HUES64 (cell line): ENCODE measurements at regions not wholly inside any gene's neighbourhood (a gene's known extent, or its start where the extent isn't known, plus 50 kb on each side); places are given as distances from the start of the nearest gene placed in this dataset.
"Not testable (repeated sequence)": the region's sequence is repeated elsewhere in the genome, so short reads cannot be mapped to it uniquely, and the experiment has no call there.

Source experiments
- H3K27ac ChIP-seq: 2 replicates; pipeline ENCODE4 v1.7.0; 2013; ENCODE audit warnings: low read depth, low read length, inconsistent platforms
- H3K27me3 ChIP-seq: 2 replicates; pipeline ENCODE4 v1.6.1; 2013; ENCODE audit warnings: mild to moderate bottlenecking, low read length; ENCODE audit not compliant: insufficient read depth
- H3K36me3 ChIP-seq: 2 replicates; pipeline ENCODE4 v1.6.1; 2013; ENCODE audit warnings: mild to moderate bottlenecking, low read length; ENCODE audit not compliant: insufficient read depth
- H3K4me1 ChIP-seq: 2 replicates; pipeline ENCODE4 v1.6.1; 2013; ENCODE audit warnings: mild to moderate bottlenecking, low read length, moderate library complexity; ENCODE audit not compliant: insufficient read depth
- H3K4me3 ChIP-seq: 2 replicates; pipeline ENCODE4 v1.5.1; 2013; ENCODE audit warnings: mild to moderate bottlenecking, low read length, moderate library complexity
- H3K9ac ChIP-seq: 2 replicates; pipeline ENCODE4 v1.6.1; 2013; ENCODE audit warnings: mild to moderate bottlenecking, low read depth, low read length
- H3K9me3 ChIP-seq: 2 replicates; pipeline ENCODE4 v1.6.1; 2013; ENCODE audit warnings: low read depth, low read length; ENCODE audit not compliant: insufficient read depth
- WGBS: fragments of 150-250, 120-280 bp; methylation state at CpG from one replicate; pipeline ENCODE4 v1.1.7; 2013; ENCODE audit warnings: missing lambda C conversion rate; 5-methylcytosine and 5-hydroxymethylcytosine counted together

DNA sequence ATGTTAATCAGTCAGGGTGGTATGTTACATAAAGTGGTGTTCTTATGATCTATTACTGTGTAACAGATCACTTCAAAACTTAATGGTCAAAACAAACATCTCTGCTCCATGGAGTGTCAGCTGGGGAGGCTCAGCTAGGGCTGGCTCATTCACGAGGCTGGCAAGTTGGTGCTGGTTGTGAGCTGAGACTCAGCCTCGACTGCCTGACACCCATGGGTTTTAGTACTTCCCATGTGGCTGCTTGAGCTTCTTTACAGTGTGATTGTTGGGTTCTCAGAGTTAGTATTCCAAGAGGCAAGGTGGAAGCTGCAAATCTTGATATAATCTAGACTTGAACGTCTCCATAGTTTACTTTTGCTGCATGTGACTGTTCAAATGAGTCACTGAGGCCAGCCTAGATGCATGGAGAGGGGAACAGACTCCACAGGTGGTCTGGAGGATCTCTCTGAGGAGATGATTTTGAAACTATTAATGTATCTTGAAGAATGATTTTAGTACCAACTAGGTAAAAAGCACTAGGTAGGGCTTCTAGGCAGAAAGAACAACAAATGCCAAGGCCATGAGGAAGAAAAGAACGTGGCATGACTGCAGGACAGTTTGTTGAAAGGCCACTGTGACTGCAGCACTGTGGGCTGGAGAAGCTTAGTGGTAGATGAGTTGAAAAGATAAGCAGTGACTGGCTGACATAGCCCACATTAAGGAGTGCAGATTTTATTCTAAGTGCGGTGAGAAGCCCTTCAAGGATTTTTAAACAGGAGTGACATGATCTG, 281.1 kb upstream of the PROK2 start:
- Histone ChIP-seq H3K9me3 (peaks cover 4% of the 10 kb centered on the region), H3K27ac (no peak overlapping the region), H3K4me3 (no peak overlapping the region), H3K36me3 (no peaks in the 10 kb centered on the region), H3K4me1 (no peaks in the 10 kb centered on the region), H3K27me3 (no peaks in the 10 kb centered on the region), H3K9ac (no peak overlapping the region)
- WGBS = 87% methylated on average over 5 of the region's 5 CpGs

DNA sequence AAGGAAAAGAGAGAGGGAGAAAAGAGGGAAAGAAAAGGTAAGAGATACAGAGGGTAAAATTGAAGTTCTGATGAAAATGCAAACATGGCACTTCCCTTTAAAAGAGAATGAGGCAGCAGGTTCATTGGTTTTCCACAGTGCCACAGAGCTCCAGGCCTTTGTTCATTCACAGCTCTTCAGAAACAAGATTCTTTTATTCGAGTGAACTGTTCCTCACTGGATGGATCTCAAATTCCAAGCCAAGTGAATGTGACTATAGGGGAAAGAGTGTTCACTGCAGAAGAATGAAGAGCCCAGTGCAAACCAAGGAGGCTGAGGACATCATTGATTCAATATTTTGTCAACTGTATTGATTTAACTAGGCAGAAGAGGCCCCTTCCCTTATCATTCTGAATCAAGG, 280.3 kb upstream of the PROK2 start:
- Histone ChIP-seq H3K4me3 (no peak overlapping the region), H3K36me3 (no peaks in the 10 kb centered on the region), H3K27me3 (no peaks in the 10 kb centered on the region), H3K9me3 (peaks cover 9% of the 10 kb centered on the region), H3K4me1 (no peaks in the 10 kb centered on the region), H3K9ac (no peak overlapping the region), H3K27ac (no peak overlapping the region)
- 91% methylated on average over 1 of the region's 1 CpG for WGBS

DNA sequence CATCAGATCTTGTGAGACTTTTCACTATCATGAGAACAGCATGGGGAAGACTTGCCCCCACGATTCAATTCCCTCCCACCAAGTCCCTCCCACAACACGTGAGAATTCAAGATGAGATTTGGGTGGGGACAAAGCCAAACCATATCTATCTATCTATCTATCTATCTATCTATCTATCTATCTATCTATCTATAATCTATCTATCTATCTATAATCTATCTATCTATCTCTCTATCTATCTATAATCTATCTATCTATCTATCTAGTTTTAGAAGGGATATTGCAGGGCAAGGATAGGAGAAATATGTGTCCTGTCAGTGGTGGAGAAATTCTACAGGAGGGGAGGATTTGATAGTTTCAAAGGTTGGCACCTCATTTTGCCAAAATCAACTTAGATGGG, 279.8 kb upstream of the PROK2 start:
- not testable (repeated sequence) for H3K27ac ChIP-seq
- WGBS = 66% methylated on average over 2 of the region's 2 CpGs

DNA sequence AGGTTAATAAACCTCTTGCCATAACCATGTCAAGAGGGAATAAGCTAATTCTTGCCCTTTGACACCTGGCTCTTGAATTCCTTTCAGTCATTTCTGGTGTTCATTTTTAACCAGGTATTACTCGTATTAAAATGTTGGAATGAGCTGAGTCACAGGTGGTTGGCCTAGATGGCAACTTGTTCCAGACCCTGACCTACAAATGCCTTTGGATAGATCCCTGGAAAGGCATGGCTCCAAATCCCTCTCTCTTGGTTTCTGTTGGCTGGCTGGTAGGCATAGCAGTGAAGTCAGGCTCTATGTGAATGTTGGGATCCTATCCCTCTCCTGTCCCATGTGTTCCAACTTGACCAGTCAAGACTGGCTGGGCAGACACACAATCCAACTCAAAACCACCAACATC, 277.1 kb upstream of the PROK2 start:
- H3K27me3 ChIP-seq = no peaks in the 10 kb centered on the region
- H3K9me3 ChIP-seq = peaks cover 9% of the 10 kb centered on the region
- no peak overlapping the region for H3K27ac ChIP-seq
- no peak overlapping the region for H3K4me3 ChIP-seq
- no peaks in the 10 kb centered on the region for H3K36me3 ChIP-seq
- 97% methylated on average over 1 of the region's 1 CpG for WGBS
- H3K4me1 ChIP-seq = no peaks in the 10 kb centered on the region
- H3K9ac ChIP-seq = no peak overlapping the region

More for the DNA sequence above, 279.8 kb upstream of the PROK2 start:
- not testable (repeated sequence) for H3K36me3 ChIP-seq, H3K4me1 ChIP-seq, H3K9ac ChIP-seq, H3K4me3 ChIP-seq, H3K9me3 ChIP-seq, H3K27me3 ChIP-seq

DNA sequence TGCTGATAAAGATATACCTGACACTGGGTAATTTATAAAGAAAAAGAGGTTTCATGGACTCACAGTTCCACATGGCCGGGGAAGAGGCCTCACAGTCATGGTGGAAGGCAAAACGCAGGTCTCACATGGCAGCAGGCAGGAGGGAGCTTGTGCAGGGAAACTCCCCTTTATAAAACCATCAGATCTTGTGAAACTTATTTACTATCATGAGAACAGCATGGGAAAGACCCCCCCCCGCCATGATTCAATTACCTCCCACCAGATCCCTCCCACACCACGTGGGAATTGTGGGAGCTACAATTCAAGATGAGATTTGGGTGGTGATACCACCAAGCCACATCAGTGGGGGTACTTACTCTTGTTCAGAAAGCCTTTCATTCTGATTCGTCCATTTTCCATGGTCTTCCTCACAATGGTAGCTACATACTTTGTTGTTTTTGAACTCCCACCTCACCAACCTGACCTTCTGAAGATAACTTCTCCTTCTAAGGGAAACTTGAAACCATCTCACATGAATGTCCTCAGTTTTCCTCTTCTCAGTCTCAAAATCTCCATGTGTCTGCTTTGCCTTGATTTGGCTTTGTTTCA, 275.6 kb upstream of the PROK2 start:
- Histone ChIP-seq H3K4me1 (no peaks in the 10 kb centered on the region), H3K9me3 (peaks cover 9% of the 10 kb centered on the region), H3K36me3 (no peaks in the 10 kb centered on the region), H3K27ac (no peak overlapping the region), H3K4me3 (no peak overlapping the region), H3K27me3 (no peaks in the 10 kb centered on the region), H3K9ac (no peak overlapping the region)
- WGBS = 85% methylated on average over 4 of the region's 5 CpGs

DNA sequence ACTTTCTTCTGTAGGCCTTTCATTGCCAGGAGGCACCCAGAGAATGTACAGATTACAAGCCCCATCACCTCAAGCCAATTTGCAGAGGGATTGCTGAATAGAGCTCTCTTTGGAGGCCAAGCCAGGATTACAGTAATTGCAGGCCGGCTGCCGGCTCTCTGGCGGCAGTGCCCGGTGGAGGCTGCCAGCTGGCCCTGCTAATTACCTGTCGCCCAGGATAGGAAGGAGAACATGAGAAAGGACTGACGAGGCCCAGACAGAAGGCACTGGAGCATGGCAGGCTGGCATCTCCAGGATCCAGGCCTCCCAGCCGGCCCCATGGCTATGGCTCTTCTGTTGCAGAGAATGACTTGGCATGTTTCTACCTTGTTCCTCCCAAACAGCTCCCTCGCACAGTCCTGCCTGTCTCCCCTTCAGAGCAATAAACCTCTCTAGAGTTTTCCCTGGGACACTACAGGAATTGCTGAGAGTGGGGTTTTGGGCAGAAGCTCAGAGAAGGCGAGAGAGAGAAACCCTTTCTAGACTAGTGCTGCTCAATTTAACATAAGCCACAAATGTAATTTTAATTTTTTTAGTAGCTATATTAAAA, 273.6 kb upstream of the PROK2 start:
- H3K4me3 ChIP-seq = no peak overlapping the region
- H3K27me3 ChIP-seq = no peaks in the 10 kb centered on the region
- H3K27ac ChIP-seq = no peak overlapping the region
- H3K4me1 ChIP-seq = no peaks in the 10 kb centered on the region
- H3K9me3 ChIP-seq = peaks cover 7% of the 10 kb centered on the region
- H3K36me3 ChIP-seq = no peaks in the 10 kb centered on the region
- no peak overlapping the region for H3K9ac ChIP-seq
- WGBS = 91% methylated on average over 8 of the region's 9 CpGs

DNA sequence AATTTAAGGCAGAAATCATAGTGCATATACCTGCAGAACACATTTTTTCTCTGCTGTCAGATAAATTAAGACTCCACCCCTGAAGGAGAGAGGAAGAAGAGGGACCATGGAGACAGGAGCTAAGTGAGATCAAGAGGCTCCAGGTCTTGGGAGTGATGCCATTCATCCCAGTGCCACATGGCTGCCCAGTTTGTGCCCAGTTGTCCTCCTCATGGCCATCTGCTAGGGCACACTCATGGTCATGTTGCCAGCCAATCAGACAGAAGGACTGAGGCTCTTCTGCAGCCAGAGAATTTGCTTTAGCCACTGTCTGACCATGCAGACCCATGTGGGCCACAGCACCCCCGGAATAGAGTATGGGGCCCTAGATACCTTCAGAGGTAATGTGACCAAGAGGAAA, 270.5 kb upstream of the PROK2 start:
- Histone ChIP-seq H3K27me3 (no peaks in the 10 kb centered on the region), H3K4me1 (peaks cover 2% of the 10 kb centered on the region; the same call in 1 of the 2 replicates), H3K9me3 (no peaks in the 10 kb centered on the region), H3K9ac (no peak overlapping the region), H3K27ac (no peak overlapping the region), H3K4me3 (no peak overlapping the region), H3K36me3 (no peaks in the 10 kb centered on the region)
- 97% methylated on average over 1 of the region's 1 CpG for WGBS

DNA sequence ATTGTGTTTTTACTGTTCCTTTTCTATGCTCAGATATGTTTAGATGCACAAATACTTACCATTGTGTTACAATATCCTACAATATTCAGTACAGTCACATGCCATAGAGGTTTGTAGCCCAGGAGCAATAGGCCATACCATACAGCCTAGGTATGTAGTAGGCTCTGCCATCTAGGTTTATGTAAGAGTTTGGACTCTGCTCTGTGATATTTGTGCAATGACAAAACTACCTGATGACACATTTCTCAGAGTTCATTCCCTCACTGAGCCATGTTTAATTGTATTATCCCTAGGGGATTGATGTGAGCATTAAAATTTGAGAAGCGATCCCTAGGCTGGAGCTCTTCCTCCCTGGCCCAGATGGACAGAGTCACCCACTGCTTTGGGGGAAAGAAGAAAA, 270.0 kb upstream of the PROK2 start:
- 100% methylated on average over 1 of the region's 1 CpG for WGBS

DNA sequence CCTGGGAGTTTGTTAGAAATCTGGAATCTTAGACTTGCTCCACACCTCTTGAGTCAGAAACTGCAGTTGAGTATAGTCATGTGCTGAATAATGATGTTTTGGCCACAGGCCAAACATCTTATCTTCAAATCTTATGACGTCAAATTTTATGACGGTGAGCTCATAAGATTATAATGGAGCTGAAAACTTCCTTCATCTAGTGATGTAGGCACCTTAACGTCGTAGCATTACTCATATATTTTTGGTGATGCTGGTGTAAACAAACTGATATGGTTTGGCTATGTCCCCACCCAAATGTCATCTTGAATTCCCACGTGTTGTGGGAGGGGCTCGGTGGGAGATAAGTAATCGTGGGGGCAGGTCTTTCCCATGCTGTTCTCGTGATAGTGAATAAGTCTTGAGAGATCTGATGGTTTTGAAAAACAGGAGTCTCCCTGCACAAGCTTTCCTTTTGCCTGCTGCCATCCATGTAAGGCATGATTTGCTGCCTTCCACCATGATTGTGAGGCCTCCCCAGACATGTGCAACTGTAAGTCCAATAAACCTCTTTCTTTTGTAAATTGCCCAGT, 268.0 kb upstream of the PROK2 start:
- peaks cover 6% of the 10 kb centered on the region; the same call in 1 of the 2 replicates for H3K4me1 ChIP-seq

More for the DNA sequence above, 270.0 kb upstream of the PROK2 start:
- Histone ChIP-seq H3K36me3 (no peaks in the 10 kb centered on the region), H3K4me3 (no peak overlapping the region), H3K27me3 (no peaks in the 10 kb centered on the region), H3K9me3 (no peaks in the 10 kb centered on the region), H3K4me1 (peaks cover 6% of the 10 kb centered on the region; the same call in 1 of the 2 replicates), H3K27ac (no peak overlapping the region), H3K9ac (no peak overlapping the region)

DNA sequence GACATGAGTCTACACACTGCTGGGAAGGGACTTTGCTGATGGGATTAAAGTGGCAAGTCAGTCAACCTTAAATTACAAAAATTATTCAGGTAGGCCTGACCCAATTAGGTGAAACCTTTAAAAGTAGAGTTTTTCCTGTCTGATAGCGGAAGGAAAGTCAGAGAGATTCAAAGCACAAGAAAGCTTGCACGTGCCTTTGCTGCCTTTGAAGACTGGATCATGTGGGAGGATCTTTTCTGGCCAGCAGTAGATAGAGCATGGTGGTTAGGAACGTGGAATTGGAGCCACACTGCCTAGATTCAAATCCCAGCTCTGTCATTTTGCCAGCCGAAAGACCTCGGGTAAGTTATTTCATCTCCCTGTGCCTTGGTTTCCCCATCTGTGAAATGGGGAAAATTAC, 265.8 kb upstream of the PROK2 start:
- H3K27me3 ChIP-seq = no peaks in the 10 kb centered on the region
- H3K36me3 ChIP-seq = no peaks in the 10 kb centered on the region
- no peak overlapping the region for H3K4me3 ChIP-seq
- 91% methylated on average over 5 of the region's 5 CpGs for WGBS
- no peak overlapping the region for H3K27ac ChIP-seq
- no peaks in the 10 kb centered on the region for H3K9me3 ChIP-seq
- H3K9ac ChIP-seq = no peak overlapping the region
- H3K4me1 ChIP-seq = peaks cover 6% of the 10 kb centered on the region; the same call in 1 of the 2 replicates

More for the DNA sequence above, 268.0 kb upstream of the PROK2 start:
- no peaks in the 10 kb centered on the region for H3K9me3 ChIP-seq
- no peak overlapping the region for H3K4me3 ChIP-seq
- WGBS = 96% methylated on average over 8 of the region's 8 CpGs
- no peaks in the 10 kb centered on the region for H3K36me3 ChIP-seq
- H3K27ac ChIP-seq = no peak overlapping the region
- H3K27me3 ChIP-seq = no peaks in the 10 kb centered on the region
- H3K9ac ChIP-seq = no peak overlapping the region

DNA sequence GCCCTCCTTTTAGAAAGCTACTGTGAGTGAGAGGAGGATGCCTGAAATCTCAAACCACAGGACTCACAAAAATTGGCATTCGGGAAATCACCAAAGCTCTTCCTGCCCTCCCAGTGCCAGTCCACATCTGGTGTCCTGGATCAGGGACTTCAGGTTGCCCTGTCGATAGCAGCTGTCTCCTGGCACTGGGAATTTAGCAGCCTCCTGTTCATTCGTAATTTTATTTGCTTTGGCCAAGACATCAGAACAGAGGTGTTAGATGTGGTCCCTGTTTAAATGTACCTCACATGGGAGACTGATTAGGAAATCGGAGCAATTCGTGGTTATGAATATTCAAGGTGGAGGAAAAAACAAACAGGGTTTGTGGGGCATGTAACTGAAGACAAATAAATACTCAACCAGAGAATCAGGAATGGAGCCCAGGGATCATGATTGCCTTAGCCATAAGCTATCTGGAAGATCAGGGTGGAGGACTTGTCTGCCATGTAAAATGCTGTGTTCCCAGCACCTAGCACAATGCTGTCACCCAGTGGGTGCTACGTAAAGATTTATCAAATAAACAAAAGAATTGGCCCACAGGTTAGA, 265.2 kb upstream of the PROK2 start:
- Histone ChIP-seq H3K9me3 (no peaks in the 10 kb centered on the region), H3K9ac (no peak overlapping the region), H3K4me3 (no peak overlapping the region), H3K36me3 (no peaks in the 10 kb centered on the region), H3K4me1 (peaks cover 6% of the 10 kb centered on the region; the same call in 1 of the 2 replicates), H3K27ac (no peak overlapping the region), H3K27me3 (no peaks in the 10 kb centered on the region)
- WGBS = 92% methylated on average over 6 of the region's 6 CpGs
